ENCODE measurements at regions not wholly inside any gene's neighbourhood (a gene's known extent, or its start where the extent isn't known, plus 50 kb on each side); places are given as distances from the start of the nearest gene placed in this dataset.

DNA sequence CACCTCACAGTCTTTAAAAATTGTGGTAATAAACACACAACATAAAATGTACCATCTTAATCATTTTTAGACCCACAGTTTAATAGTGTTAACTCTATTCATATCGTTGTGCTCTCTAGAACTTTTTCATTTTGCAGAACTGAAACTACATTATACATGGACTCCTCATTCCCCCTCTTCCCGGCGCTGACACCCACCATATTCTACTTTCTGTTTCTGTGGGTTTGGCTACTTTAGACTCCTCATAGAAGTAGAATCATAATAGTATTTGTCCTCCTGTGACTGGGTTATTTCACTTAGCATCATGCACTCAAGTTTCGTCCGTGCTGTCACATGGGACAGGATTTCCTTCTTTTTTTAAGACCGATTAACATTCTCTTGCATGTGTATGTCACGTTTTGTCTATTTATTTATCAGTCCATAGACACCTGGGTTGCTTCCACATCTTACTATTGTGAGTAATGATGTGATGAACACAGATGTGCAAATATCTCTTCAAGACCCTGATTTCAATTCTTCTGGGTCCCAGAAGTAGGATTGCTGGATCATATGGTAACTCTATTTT lies 62.9 kb upstream of the TMPRSS2 start:
- TF ChIP-seq POLR2A (IDR thresholded peaks at IDR 0.05): no peak
- TF ChIP-seq, protein P1, sequence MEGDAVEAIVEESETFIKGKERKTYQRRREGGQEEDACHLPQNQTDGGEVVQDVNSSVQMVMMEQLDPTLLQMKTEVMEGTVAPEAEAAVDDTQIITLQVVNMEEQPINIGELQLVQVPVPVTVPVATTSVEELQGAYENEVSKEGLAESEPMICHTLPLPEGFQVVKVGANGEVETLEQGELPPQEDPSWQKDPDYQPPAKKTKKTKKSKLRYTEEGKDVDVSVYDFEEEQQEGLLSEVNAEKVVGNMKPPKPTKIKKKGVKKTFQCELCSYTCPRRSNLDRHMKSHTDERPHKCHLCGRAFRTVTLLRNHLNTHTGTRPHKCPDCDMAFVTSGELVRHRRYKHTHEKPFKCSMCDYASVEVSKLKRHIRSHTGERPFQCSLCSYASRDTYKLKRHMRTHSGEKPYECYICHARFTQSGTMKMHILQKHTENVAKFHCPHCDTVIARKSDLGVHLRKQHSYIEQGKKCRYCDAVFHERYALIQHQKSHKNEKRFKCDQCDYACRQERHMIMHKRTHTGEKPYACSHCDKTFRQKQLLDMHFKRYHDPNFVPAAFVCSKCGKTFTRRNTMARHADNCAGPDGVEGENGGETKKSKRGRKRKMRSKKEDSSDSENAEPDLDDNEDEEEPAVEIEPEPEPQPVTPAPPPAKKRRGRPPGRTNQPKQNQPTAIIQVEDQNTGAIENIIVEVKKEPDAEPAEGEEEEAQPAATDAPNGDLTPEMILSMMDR (IDR thresholded peaks at IDR 0.05): no peak

Measured in thyroid gland (tissue), 4 donors.